ENCODE measurements at regions not wholly inside any gene's neighbourhood (a gene's known extent, or its start where the extent isn't known, plus 50 kb on each side); places are given as distances from the start of the nearest gene placed in this dataset.

DNA sequence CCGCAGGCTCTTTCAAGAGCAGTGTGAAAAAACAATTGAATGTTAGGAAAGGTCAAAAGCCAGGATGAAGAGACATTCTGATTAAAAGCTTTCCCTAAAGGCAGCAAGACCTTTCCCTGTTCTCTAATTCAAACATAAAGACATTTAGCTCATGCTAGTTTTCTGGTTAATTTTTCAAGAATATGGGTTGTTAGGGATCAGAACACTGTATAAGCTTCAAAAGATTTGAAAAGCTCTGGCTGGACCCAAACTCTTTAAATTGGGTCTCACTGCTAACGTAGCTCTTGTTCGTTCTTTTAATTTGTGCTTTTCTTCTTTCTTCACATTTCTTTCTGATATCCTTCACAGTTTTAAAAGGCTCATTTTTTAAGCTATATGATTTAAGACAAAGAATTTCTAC, 877.0 kb downstream of the EFNB2 start:
- no peak for DNase-seq

DNA sequence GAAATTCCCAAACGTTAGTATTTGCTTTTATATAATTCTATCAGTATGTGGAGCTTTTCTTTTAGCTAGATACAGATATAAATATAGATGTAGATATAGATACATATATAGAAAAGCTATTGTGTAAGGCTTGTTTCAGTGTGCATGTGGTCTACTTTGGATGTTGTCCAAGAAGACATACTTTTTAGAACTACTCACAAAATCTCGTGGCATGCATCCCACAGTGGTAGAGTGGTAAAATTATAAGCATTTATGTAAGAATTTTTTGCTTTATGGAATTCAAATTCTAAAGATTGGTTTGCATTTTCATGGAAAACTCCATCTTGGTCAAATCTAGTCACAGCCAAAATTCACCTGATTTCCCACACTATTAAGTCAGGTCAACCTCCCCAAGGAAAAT, 880.4 kb downstream of the EFNB2 start:
- DNase-seq = no peak

DNA sequence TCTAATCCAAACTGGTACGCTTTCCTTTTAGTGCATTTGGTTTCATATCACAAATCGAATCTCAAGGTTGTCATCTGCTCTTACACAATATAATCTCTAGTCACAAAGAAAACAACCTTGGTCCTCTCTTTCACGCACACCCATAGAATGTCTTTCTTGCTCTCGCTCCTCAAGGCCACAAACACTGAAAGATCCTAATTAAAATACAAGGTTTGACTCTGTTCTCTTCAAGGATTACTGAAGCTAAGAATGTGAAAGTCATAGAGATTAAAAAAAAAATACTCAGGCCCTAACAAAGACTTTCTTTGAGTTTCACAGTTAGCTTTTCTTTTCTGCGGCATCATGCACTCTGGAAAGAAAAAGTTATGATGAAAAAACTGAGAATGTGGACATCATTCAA, 891.5 kb downstream of the EFNB2 start:
- DNase-seq = no peak

DNA sequence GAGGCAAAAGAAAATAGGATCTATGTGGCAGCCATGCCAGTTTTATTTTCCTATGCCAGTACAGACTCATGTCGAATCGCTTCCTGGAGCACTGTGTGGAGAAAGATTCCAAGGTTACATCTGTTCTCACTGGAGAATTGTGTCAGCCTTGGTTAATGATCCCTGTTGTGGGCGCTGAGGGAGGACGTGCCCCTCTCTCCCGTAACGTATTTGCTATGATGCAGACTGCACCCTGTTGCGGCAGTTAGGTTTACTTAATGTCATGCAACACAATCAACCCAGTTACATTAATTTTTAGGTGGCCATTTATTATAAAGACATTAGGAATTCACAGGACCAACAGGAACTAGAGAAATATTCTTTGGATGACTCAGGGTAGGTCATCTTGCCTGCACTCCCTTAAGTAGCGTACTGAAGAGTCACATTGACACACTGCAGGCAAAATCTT, 892.9 kb downstream of the EFNB2 start:
- DNase-seq = no peak

DNA sequence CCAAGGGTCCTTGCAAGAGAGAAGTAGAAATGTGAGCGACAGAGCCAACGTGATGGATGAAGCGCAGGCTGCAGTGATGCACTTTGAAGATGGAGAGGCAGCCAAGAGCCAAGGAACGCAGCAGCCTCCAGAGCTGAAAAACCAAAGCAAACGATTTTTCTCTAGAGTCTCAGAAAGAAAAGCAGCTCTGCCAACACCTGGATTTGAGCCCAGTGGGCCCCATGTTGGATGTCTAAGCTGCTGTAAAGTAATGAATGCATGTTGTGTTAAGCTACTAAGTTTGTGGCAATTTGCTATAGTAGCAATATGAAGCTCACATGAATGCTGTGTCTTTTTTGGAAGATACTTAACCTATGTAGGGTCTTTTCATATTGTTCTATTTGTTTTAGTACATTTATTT, 894.3 kb downstream of the EFNB2 start:
- DNase-seq = no peak

DNA sequence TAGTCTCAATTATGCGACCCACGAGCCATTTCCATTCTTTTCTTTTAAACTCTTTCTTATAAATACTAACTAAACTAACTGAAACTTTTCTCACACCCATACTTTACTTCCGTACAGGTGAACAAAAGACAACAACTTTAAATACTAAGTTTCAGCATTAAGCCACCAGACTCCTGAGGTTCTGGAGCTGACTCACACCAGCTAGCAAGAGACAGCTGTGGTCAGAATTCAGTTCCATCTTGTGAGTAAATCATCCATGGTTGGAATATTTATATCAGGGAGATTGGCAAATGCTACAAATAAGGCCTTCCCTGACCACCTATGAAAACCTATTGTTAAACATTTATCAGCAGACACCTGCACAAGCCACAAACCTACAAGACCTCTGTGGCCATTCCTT, 897.0 kb downstream of the EFNB2 start:
- no peak for DNase-seq

DNA sequence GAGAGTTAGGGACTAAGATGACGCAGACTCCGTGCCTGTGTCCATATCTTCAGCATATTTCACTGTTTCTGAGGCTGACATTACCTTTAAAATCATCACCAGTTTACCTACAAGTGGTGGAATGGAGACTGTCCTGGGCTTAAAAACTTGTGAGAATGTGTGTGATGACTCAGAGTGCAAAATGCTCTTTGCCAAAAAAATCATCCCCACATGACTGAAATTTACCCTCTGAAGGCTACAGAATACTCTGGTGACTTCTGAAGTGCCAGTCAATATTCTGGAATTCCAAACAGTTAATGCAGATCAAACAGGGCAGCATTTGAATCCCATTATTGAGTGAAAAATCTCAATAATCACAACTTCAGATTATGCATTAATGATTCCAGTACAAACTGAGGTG, 901.4 kb downstream of the EFNB2 start:
- no peak for DNase-seq

DNA sequence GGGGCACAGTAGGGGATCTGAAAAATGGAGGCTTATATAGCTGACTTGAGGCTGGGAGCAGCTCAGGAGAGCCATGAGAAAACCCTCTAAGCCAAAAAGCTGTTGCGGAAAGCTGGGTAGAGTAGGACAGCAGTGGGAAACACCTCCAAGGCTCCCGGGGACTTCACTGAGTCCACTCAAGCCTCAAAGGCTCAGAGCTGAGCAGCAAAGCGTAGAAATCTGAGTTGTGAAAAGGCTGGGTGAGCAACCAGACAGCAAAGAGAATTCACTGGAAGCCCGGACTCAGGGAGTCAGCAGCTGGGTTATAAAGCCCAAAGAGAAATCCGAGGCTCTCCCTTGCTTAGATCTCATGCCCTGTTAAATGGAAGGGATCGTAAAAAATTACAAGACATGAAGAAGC, 905.0 kb downstream of the EFNB2 start:
- no peak for DNase-seq

DNA sequence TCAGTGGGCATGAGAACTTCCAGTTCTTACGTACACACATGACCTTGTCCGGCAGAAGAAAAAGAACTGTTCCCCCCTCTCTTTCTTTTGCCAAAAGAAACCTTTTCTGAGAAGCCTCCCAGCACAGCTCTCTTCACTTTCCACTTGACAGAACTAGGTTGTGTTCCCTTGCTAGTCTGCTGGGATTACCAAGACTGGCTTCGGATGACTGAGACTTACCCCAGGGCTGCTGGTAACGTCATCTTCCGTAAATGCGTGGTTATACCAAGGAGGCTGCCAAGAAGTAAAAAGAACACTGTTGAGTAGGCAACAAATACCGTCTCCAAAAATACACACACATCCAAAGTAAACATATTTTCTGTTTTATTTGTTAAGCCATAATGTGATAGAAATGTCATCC, 908.2 kb downstream of the EFNB2 start:
- DNase-seq = no peak

DNA sequence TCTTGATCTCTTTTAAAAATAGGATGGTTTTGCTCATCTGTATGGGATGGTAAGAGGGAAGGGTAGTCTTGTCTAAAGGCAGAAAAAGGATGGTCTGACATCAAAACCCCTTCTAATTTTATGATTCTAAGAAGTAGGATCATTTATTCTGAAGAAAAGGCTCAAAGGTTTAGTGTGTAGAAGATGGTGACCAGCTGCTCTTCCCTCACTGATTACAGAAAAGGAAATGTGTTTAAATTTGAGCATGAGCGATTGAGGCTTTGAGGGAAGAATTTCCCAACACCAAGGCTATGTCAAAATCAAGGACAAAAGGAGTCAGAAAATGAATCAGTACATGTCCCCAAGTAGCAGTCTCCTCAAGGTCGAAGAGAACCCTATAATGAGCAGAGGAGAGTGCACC, 909.8 kb downstream of the EFNB2 start:
- no peak for DNase-seq

DNA sequence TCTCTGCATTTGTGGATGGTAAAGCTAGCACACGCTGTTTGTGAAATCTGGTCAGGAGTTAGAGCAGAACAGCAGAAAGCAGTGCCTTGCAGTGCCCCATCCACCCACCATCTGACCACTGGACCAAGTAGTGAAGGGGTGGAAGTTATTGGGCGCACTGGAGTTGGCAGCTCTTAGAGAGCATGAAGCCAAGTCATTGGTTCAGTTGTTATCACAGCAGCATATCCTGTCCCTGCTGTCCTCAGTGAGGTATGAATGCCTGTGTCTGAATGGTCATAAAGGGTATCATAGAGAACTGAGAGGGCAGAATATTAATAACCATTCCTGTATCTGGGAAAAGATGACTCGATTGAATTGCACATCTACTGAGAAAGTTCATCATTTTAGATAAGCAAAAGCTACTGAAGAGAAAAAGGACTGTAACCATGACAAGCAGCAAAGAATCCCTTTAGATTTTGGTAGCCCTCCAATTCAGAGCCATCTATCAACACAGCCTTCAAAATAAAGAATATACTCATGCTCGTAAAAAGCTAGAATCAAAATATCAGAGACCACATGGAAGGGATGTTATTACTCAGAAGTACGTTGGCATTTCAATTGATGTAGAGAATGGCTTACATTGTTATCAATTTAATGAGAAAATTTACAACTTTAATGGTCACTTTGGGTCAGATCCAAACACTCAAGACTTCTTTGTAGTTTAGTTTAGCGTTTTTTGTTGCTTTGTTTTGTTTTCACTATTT, 919.0 kb downstream of the EFNB2 start:
- DNase-seq = no peak

DNA sequence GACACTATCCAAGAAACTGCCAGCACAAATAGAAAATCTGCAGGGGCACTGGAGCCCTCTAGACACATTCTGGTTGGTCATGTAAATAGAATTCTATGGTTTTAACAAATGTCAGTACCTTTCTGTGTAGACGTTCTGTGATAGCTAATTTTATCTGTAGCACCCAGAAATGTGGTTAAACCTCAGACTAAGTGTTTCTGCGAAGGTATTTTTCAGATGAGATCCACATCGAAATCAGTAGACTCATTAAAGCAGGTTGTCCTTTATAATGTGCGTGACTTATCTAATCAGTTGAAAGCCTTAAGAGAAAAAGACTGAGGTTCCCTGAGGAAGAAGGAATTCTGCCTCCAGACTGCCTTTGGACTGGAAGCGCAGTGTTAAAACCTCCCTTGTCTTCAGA, 922.9 kb downstream of the EFNB2 start:
- DNase-seq = no peak

DNA sequence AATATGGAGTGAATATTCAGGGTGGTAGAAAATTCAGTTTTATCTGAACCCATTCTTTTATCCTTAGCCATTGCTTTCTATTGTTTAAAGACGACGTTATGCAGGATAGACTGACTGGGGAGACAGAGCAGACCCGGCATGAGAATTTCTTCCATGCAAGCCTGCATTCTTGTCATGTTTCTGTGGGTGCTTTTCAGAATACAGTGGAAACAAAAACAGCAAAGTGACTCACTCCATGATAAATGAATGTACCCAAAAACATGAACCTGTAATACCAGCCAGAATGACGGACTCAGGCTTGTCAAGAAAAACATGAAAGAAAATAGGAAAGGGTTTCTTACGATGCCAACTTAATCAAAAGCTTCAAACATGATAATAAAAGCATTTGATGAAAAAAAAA, 924.0 kb downstream of the EFNB2 start:
- no peak for DNase-seq

DNA sequence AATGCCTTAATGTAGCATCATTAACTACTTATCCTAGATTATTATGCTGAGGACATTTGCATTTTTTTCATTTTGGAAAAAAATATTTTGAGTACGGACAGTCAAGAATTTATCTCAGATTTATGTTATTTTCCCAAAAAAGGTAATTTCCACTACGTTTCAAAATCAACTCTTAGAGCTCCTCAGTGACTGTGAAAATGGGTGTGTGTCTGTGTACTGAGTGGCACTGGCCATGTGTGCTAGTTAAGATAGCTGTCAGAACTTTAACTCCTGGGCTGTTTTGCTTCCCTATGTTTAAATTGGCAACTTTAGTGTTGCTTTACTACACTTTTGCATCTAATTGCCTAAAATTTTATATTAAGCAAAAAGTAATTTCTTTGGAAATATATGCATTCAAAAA, 927.4 kb downstream of the EFNB2 start:
- no peak for DNase-seq

DNA sequence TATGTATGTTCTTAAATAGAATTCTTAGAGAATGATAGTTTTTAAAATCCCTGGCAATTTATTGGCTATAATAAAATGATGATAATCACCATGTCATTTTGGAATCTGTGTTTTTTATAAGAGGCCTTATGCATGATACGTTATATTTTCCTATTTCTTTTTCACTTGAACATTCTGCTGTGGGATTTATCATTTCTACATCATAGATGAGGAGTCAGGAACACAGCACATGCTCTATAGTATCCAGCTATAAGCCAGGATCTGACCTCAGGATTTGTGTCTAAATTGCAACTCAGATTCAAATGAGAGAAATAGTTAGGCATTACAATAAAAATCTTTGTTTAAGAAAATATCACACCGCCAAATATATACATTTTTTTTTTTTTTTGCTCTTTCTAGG, 928.0 kb downstream of the EFNB2 start:
- DNase-seq = no peak

DNA sequence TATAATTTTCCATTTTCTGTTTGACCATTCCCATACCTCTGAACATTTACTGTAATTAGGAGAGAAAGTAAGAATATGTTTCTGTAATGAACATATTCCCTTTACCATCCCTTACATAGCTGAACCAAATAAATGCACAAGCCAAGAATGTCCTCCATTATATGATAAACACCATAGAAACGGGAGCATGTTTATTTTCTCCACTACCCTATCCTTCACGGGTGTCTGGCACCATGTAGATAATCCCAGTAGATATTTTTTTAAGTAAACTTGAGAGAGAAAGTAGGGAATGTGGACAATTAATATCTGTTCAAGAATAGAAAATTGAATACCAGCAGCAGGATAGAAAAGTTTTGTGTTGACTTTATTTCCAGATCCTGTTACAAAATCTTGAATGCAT, 928.4 kb downstream of the EFNB2 start:
- no peak for DNase-seq

DNA sequence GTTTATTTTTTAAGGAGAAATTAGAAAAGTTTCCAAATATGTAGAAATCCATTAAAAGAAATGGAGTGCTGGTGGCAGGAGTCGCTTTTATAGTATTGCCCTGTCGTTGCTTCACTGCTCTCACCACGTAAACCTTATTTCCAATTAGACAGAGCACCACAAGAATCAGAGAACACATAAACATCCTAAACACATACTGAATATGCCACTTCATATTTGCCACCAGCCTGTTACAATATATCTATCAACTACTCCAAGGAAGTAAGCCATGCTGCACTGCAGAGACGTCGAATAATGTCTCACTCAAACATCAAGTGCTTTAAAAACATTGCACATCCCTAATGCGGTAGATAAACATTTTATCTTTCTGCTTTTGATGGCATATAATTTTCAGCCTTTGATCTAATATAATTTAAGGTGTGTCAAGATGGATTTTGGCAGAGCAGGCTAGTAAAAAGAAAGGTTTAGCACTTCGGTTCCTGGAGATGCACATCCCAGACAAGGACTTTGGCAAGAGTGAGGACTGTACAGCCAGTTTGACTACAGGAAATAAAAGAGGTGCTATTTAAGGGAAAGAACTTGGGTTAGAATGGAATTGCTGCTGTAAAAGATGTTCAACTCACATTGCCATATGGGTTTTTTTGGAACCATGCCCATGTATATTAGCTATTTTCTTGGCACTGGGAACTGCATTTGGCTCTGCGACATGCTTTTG, 932.3 kb downstream of the EFNB2 start:
- DNase-seq = no peak

DNA sequence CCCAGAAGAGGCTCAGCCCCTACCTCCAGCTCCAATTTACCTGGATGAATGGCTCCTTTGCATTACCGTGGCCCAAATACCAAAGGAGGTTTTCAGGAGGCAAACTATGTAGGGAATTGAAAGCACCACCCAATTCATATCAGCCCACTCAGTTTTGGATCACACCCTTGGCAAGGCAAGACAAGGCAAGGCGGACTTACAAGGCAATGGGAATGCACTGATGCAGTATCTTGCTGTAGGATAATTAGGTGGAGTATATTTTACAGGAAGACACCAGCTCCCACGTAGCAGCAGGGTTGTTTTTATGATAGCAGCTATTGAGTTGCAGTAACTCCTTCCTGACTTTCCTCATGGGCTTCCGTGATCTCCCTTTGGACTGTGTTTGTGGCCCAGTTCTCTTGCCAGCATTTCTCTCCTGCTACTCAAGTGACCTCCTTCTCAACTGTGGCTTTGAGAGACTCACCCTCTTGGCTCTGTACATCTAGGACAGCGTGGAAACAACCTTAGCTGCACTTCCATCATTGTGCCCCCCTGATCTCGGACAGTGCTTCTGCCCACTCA, 935.9 kb downstream of the EFNB2 start:
- no peak for DNase-seq

DNA sequence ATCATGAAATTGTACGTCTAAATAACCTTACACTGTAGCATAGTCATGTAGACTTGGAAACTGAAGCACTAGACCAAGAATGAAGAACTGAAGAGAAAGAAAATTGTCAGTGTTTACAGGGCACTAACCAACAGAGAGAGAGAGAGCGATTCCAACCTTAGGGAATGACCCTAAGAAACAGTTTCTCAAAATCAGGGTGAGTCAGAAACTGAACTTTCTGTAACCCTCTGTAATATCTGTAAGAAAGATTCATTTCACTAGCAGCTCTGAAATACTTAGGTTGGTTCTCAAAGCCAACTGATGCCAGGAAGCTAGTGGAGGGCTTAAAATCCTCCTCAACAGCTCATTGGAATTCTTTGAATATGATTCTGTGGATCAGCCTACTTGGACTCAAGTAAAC, 936.9 kb downstream of the EFNB2 start:
- DNase-seq = no peak

DNA sequence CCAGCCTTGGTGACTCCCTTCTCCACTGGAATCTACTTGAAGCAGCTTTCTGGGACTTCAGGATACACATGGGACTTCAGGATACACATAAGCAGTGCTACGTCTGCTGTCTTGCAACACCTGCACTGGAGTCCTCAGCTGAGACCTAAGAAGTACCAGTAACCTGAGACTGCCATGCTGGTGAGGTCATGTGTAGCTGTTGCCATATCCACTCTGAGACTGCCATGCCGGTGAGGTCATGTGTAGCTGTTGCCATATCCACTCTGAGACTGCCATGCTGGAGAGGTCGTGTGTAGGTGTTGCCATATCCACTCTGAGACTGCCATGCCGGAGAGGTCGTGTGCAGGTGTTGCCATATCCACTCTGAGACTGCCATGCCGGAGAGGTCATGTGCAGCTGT, 937.9 kb downstream of the EFNB2 start:
- no peak for DNase-seq

DNA sequence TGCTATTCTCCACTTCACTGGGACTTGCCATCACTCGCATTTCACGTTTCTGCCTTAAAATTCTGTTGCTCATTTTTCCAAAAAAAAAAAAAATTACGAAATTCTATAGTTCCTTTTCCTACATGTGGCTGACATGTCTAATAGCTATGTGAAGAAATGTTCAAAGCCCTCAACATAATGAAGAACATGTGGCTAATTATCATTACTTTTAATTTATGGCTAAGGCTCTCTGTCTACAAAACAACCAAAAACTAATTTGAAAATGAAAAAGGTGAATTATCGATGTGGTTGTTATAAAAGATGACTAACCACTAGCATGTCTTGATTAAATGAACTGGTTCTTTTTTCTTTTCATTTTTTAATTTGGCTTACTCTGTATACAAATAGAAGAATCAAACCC, 940.0 kb downstream of the EFNB2 start:
- no peak for DNase-seq

DNA sequence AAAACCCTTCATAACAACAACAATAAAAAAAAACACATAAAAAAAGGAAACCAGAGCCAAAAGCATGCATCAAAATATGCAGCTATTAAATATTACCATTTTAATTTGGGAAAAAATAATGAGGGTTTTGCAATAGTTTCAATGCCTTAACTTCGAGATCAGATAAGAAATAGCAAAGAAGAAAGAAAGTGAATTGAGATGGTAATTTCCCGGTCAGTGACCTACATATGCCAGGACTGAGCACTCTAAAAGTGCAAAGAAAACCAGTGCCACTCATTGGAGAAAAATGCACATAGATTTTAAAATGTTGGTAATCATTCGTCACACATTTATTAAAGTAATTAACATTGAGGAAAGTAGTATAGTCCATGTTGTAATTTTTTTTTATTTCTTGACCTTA, 944.2 kb downstream of the EFNB2 start:
- no peak for DNase-seq

DNA sequence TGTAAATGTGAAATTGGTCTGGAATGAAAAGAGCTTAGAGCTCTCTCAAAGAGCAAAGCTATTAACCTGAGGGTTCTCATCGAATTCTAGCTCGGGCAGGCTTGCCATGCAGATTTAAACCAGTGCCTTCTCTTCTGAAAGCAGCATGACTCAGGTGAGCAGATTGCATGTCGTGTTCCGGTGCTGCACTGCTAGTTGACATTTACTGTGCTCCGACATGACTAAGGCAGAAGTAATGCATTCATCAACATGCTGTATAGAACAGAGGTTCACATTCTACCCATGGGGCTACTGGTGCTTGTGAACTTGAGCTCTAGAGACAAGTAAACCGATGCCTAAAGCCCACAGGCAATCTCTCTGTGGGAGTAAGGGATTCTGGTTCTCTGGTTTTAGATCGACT, 947.7 kb downstream of the EFNB2 start:
- no peak for DNase-seq
